GM21737 (cell line): ENCODE measurements at regions not wholly inside any gene's neighbourhood (a gene's known extent, or its start where the extent isn't known, plus 50 kb on each side); places are given as distances from the start of the nearest gene placed in this dataset.

Experiments used
- ATAC-seq: cut with Tn5 transposase; IDR thresholded peaks from one replicate; pipeline ENCODE4 v1.9.1; 2021; ENCODE audit warnings: mild to moderate bottlenecking, moderate library complexity; ENCODE audit not compliant: unreplicated experiment

GRCh38 chr5:79871364-79872120, 119.5 kb downstream of the MTX3 start:
- ATAC-seq = no peak

DNA sequence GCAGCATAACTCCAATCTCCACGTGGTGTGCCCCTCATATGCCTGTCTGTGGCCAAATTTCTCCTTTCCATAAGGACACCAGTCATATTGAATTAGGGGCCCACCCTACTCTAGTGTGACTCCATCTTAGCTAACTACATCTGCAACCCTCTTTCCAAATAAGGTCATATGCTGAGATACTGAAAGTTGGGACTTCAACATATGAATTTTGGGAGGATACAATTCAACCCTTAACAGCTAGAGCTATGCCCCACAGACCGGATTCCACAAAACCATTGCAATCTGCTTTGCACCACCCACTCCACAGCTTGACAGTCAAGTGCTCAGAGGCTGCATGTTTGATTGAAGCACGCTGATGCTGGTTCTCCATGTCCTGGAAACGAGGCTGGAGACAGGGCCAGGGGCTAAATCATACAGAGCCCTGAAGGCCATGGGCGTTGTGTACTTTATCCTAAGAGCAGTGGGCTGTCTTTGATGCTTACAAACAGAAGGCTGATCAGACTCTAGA, 122.8 kb downstream of the MTX3 start:
- ATAC-seq = no peak

GRCh38 chr5:79865579-79865978, 125.5 kb downstream of the MTX3 start:
- no peak for ATAC-seq

DNA sequence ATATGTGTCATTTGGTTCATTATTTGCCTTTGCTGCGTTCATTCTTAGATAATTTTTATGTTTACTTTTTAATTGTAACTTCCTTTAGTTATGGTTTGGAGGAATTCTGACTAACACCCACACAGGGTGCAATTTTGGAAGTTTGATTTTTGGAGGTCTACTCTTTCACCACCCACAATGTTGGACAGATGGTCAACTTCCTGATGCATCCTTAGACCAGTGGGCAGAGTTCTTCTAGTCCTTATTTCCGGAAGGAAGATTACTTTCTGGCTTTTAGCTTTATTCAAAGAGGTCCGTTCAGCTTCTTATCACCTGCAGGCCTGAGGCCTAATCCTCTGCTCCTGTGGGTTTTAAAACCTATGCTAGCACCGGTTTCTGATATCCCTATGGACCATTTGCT, 126.7 kb downstream of the MTX3 start:
- ATAC-seq = no peak

DNA sequence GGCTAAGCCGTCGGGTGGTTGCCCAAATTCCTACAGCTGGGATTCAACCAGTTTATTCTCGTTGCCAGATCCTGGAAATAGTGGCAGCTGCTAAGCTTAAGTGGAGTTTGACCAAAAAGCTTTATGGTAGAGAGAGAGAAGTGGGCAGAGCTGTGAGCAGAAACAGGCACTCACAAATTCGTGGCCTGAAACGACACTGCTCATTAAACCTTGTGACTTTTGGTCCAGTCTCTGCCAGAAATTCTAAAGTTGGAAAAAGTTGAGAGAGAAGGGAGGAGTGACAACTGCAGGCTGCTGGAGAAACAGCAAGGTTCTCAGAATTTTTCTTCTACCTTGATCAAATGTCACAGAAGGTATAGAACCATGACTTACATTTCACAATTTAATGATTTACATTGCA, 131.5 kb downstream of the MTX3 start:
- ATAC-seq = no peak

DNA sequence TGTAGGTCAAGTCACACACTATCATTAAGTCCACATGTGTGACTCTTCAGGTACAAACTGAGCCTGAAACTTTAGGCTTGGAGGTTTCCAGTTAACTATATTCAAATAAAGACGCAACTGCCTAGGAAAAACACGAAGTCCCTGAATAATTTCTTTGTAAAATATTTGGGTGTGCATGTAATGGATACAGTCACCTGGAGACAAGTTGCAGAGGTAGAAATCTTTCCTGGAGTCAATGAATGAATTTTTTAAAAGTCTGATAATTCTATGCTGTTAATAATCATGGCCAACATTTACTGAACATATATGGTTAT, 132.7 kb downstream of the MTX3 start:
- ATAC-seq = no peak

DNA sequence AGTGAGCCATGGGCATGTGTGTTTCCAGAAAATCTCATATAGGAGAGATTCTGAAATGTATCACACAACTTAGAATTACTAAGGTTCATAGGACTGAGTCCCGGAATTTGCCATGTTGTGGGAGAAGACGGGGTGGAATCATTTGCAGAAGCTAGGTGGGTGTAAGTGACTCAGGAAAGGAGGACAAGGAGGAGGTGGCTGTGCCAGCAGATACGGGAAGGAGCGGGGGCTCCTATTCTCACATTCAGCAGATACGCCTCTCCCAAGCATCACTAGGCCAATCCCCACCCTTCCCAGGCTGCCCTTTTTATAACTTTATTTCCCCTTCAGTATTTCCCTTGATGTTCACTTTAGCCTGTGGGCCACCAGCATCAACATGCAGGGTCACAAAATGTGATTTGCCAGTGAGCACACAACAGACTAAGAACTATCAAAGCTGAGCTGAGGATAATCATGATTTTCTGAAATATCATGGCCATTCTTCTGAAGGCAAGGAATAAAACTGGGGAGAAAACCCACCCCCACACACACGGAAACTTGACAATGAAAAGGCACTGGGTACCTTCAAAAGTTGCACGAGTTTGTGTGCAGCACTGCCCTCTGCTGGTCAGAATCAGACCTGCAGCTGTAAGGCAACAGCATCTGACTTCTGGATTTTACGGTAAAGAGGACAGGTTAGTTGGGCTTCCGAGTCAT, 133.2 kb downstream of the MTX3 start:
- ATAC-seq = no peak

DNA sequence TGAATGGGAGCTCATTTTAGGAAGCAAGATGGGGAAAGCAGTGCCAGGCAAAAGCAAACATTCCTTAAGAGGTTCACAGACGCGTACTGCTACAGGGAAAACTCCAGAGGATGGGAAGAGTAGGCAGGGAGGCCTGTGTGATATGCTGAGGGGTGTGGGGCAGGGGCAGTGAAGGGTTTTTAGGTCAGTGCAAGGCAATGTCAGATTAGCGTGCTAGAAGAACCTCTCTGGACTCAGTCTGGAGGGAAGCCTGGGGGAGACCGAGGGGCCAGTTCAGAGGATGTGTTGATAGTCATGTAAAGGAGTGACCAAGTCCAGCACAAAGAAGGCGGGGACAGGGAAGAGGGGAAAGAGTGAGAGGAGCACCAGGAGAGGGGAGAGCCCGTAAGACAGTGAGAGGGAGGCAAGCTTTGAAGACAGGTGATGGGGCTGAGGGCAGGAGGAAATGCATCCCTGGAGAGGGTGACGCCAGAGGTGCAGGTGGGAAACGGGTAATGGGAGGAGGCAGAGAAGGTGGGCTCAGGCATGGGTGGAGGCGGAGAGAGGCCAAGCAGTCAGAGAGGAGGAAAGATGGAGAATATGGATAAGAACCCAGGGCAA, 134.5 kb downstream of the MTX3 start:
- no peak for ATAC-seq

DNA sequence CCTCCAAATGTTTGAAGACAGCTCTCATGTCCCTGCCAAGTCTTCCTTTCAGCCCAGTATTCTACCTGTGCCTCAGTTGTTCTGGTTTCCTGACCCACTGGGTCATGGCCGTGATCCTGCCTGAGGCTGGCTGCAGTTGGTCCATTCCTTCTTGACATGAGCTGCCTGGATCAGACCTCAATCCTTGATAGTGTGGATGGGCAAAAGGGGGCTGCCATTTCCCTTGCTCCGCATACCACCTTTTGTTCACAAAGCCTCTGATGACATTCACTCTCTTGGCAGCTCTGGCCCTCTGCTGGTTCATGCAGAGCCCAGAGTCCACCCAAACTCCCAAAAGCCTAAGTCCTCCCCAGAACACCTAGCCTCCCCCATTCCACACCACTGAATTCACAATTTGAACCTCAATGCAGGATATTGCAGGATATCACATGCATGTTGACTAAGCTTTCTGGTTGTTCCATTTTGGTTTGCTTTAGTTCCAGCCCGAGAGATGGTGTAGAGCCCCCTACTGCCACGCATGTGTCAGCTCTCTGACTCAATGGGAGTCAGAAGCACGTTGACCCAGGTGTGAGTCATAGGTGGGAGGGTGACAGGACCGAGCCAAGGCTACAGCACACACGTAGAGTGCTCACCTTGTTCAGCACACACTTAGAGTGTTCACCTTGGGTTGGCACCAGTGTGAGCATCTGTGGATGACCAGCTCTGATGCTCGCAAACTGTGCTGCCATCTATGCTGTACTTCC, 137.2 kb downstream of the MTX3 start:
- no peak for ATAC-seq

DNA sequence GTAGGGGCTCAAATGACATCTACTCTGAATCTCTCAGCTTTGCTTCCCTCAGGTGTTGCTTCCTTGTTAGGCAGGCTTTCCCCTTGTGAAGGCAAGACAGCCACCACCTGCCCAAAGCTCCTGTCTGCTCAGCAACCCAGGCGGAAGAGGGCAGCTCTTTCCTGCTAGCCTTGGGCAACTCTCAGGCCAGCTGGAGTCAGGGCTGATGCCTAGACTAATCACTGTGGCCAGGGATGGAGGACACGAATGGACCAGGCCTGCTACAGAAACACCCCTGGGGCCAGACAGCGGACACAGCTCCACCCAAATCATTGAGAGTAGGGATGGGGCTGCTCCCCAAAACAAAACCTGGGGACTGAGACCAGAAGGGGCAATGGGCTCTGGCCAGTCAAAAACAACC, 138.0 kb downstream of the MTX3 start:
- ATAC-seq = no peak

GRCh38 chr5:79851391-79851863, 139.6 kb downstream of the MTX3 start:
- ATAC-seq = no peak

GRCh38 chr5:79850941-79851340, 140.1 kb downstream of the MTX3 start:
- ATAC-seq = no peak

DNA sequence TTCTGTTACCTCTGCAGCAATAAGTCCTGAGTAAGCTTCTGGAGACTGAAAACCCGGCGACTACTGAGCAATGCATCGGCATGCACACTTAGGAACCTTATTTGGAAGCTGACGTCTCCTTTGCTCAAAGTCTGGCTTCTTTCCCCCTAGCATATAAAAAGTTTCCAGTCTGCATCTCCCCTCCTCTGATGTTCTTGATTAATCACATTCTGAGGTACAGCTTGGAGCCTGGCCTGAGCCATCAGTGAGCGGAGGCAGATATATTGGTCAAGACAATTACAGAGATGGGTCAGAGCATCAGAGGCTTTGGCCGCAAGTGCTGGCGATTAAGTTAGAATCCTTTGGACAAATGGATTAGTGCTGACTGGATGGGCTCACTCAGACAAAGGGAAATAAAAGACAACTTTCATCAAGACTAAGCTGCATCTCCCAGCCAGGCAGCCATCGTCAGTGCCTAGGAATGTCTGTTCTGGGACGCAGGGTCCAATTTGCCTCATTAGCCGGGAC, 140.7 kb downstream of the MTX3 start:
- no peak for ATAC-seq

DNA sequence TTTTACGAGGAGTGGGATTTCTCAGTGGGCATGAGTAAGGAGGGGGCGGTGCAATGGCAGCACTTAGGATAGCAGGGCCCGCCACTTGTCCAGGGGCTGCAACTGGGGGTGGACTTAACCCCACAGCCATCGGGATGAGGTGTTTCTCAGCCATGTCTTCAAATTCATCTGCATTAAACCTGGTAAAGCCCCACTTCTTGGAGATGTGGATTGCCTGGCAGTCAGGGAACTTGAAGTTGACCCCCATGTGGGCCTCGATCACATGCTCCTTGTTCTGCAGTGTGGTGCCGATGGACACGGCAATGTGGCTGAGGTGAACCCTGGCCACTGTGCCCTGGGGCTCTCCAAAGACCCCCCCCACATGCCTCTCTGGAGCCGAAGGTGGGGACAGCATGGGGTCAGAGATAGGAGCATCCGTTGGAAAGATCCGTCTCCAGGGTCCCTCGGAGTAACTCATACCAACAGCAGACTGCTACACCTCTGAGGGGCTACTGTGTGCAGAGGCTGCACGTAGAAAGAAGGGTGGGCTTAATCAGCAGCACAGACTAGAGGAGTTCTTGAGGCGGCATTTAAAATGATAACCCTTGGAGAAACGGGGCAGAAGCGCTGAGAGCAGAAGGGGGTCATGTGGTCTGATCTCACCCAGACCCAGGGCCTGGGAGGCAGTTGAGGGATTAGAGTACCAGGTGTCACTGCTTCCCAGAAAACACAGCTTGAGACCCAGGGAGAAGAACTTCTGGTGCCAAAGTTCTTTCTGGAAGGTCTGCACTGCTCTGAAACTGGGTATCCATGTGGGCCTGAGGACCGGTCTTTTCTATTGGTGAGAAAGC, 141.4 kb downstream of the MTX3 start:
- ATAC-seq = no peak
